ENCODE measurements at regions not wholly inside any gene's neighbourhood (a gene's known extent, or its start where the extent isn't known, plus 50 kb on each side); places are given as distances from the start of the nearest gene placed in this dataset.

DNA sequence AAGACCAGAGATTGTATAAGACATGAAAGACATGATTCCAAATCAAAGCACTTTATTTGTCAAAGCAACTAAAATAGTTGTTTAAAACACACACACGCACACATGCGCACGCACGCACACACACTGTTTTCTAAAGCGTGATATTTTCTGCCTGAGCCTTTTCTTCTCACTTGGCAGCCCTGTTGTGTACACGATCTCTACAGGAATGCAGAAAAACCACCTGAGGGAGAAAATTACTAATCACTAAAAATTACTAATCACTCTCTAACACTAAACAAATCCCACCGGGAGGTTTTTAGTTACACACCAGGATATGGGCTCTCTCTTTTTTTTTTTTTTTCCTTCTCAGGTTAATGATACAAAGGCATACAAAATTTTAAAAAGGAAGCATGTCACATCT, 160.1 kb upstream of the ATP11B start:
- H2BK20ac ChIP-seq (ENCODE audit: low read depth, low read length): no peak overlapping the region
- no peaks in the 10 kb centered on the region for H3K9me1 ChIP-seq (ENCODE audit: insufficient read depth, low read length)
- no peak overlapping the region for H2BK120ac ChIP-seq (ENCODE audit: low read depth, low read length)
- no peaks in the 10 kb centered on the region for H3K4me1 ChIP-seq (ENCODE audit: control insufficient read depth, insufficient read depth, low read length)
- DNase-seq (no peak), ATAC-seq (ENCODE audit: low read depth) (no peak)
- no peak overlapping the region for H2AK5ac ChIP-seq (ENCODE audit: low read depth, low read length)
- in situ Hi-C loops (cut with MboI; ENCODE audit: low sequenced_read_pairs) (no loop called here), intact Hi-C loops (cut with micrococcal nuclease) (no loop called here), dilution Hi-C loops (cut with HindIII; ENCODE audit: low sequenced_read_pairs, unreplicated experiment) (no loop called here)
- H2BK15ac ChIP-seq (ENCODE audit: low read depth, low read length): no peak overlapping the region
- no peak overlapping the region for H2BK5ac ChIP-seq (ENCODE audit: low read depth, low read length, poor library complexity, severe bottlenecking)
- 100% methylated on average over 1 of the region's 7 CpGs; no CpG with 5 or more reads in 1 of the 2 experiments for WGBS, 2 experiments (ENCODE audit: extremely low coverage in 2 of 2, insufficient read length in 1 of 2)
- BruUV-seq (replicated peaks): no TSS peak
- no peak overlapping the region for H3K56ac ChIP-seq (ENCODE audit: extremely low read depth, insufficient read depth, low read length)
- H4K91ac ChIP-seq (ENCODE audit: insufficient read depth, low read depth, low read length): no peak overlapping the region
- CTCF ChIA-PET: no interaction called here
- no peak overlapping the region for H3K4me3 ChIP-seq (ENCODE audit: insufficient read depth, low read depth, low read length)
- no peaks in the 10 kb centered on the region for H3K27me3 ChIP-seq (ENCODE audit: control insufficient read depth, insufficient read depth, low read length)
- no peak overlapping the region for H3K4ac ChIP-seq (ENCODE audit: low read depth, low read length)
- H2AFZ ChIP-seq (replicated peaks; ENCODE audit: low read length, poor library complexity): no peak overlapping the region
- no peaks in the 10 kb centered on the region for H4K20me1 ChIP-seq (ENCODE audit: insufficient read depth, low read length)
- no peaks in the 10 kb centered on the region for H3K79me1 ChIP-seq (ENCODE audit: low read depth in 1 of 2, low read length in 2 of 2)
- H2AK9ac ChIP-seq (replicated peaks; ENCODE audit: low read depth, low read length, poor library complexity): no peak overlapping the region
- H4K8ac ChIP-seq (ENCODE audit: low read depth in 2 of 2, low read length in 2 of 2): no peak overlapping the region
- H3K18ac ChIP-seq (ENCODE audit: low read depth, low read length): no peak overlapping the region
- POLR2A ChIA-PET (ENCODE audit: unreplicated experiment): no interaction called here
- H3K14ac ChIP-seq (replicated peaks; ENCODE audit: low read depth, low read length): no peak overlapping the region
- H3K4me2 ChIP-seq (ENCODE audit: low read depth, low read length): no peak overlapping the region
- H3K36me3 ChIP-seq (ENCODE audit: control insufficient read depth, insufficient read depth, low read length): no peaks in the 10 kb centered on the region
- no peak overlapping the region for H4K5ac ChIP-seq (ENCODE audit: low read depth, low read length)
- peaks cover 5% of the 10 kb centered on the region for H3K9me3 ChIP-seq (ENCODE audit: control insufficient read depth, insufficient read depth, low read length)
- H3K9ac ChIP-seq (ENCODE audit: low read depth, low read length): no peak overlapping the region
- TF ChIP-seq, protein P1, sequence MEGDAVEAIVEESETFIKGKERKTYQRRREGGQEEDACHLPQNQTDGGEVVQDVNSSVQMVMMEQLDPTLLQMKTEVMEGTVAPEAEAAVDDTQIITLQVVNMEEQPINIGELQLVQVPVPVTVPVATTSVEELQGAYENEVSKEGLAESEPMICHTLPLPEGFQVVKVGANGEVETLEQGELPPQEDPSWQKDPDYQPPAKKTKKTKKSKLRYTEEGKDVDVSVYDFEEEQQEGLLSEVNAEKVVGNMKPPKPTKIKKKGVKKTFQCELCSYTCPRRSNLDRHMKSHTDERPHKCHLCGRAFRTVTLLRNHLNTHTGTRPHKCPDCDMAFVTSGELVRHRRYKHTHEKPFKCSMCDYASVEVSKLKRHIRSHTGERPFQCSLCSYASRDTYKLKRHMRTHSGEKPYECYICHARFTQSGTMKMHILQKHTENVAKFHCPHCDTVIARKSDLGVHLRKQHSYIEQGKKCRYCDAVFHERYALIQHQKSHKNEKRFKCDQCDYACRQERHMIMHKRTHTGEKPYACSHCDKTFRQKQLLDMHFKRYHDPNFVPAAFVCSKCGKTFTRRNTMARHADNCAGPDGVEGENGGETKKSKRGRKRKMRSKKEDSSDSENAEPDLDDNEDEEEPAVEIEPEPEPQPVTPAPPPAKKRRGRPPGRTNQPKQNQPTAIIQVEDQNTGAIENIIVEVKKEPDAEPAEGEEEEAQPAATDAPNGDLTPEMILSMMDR (conservative IDR thresholded peaks at IDR 0.05; ENCODE audit: low read depth, low read length): no peak
- no peak for TF ChIP-seq MXI1 (IDR thresholded peaks at IDR 0.05; ENCODE audit: borderline replicate concordance, low read depth, low read length)
- TF ChIP-seq FOS (IDR thresholded peaks at IDR 0.05; ENCODE audit: low read depth, low read length): no peak
- no peak for TF ChIP-seq CHD1 (IDR thresholded peaks at IDR 0.05; ENCODE audit: low read depth, low read length)
- no peak for TF ChIP-seq SMC3 (IDR thresholded peaks at IDR 0.05; ENCODE audit: low read depth, low read length)
- TF ChIP-seq, protein P2, sequence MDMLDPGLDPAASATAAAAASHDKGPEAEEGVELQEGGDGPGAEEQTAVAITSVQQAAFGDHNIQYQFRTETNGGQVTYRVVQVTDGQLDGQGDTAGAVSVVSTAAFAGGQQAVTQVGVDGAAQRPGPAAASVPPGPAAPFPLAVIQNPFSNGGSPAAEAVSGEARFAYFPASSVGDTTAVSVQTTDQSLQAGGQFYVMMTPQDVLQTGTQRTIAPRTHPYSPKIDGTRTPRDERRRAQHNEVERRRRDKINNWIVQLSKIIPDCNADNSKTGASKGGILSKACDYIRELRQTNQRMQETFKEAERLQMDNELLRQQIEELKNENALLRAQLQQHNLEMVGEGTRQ (IDR thresholded peaks at IDR 0.05; ENCODE audit: low read depth, low read length): no peak
- no peak for TF ChIP-seq CEBPB (IDR thresholded peaks at IDR 0.05; ENCODE audit: low read depth, low read length)
- no peak for TF ChIP-seq RFX5 (IDR thresholded peaks at IDR 0.05; ENCODE audit: low read depth, low read length)
- no peak for TF ChIP-seq RCOR1 (IDR thresholded peaks at IDR 0.05; ENCODE audit: insufficient replicate concordance, low read length)
- TF ChIP-seq BHLHE40 (IDR thresholded peaks at IDR 0.05; ENCODE audit: low read depth, low read length): no peak
- TF ChIP-seq, protein P3, sequence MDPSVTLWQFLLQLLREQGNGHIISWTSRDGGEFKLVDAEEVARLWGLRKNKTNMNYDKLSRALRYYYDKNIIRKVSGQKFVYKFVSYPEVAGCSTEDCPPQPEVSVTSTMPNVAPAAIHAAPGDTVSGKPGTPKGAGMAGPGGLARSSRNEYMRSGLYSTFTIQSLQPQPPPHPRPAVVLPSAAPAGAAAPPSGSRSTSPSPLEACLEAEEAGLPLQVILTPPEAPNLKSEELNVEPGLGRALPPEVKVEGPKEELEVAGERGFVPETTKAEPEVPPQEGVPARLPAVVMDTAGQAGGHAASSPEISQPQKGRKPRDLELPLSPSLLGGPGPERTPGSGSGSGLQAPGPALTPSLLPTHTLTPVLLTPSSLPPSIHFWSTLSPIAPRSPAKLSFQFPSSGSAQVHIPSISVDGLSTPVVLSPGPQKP (IDR thresholded peaks at IDR 0.05; ENCODE audit: borderline replicate concordance, low read depth, low read length): no peak
- TF ChIP-seq RAD21 (IDR thresholded peaks at IDR 0.05; ENCODE audit: low read length): no peak
- no peak for TF ChIP-seq POLR2A (IDR thresholded peaks at IDR 0.05; ENCODE audit: low read depth, low read length)
- no peak for TF ChIP-seq NFE2L2 (IDR thresholded peaks at IDR 0.05; ENCODE audit: low read depth, low read length)
- no peak for TF ChIP-seq MAFK (IDR thresholded peaks at IDR 0.05; ENCODE audit: low read depth, low read length)
- no peak for TF ChIP-seq MAZ (IDR thresholded peaks at IDR 0.05; ENCODE audit: borderline replicate concordance, low read depth, low read length)
- no peak overlapping the region for H3K27ac ChIP-seq (ENCODE audit: insufficient read depth, low read length)
- no peak overlapping the region for H3K23ac ChIP-seq (ENCODE audit: low read depth, low read length)
